ENCODE measurements at regions not wholly inside any gene's neighbourhood (a gene's known extent, or its start where the extent isn't known, plus 50 kb on each side); places are given as distances from the start of the nearest gene placed in this dataset.

GRCh38 chr1:228905701-228906101 lies 170.4 kb downstream of the RHOU start:
- TF ChIP-seq, protein P1, sequence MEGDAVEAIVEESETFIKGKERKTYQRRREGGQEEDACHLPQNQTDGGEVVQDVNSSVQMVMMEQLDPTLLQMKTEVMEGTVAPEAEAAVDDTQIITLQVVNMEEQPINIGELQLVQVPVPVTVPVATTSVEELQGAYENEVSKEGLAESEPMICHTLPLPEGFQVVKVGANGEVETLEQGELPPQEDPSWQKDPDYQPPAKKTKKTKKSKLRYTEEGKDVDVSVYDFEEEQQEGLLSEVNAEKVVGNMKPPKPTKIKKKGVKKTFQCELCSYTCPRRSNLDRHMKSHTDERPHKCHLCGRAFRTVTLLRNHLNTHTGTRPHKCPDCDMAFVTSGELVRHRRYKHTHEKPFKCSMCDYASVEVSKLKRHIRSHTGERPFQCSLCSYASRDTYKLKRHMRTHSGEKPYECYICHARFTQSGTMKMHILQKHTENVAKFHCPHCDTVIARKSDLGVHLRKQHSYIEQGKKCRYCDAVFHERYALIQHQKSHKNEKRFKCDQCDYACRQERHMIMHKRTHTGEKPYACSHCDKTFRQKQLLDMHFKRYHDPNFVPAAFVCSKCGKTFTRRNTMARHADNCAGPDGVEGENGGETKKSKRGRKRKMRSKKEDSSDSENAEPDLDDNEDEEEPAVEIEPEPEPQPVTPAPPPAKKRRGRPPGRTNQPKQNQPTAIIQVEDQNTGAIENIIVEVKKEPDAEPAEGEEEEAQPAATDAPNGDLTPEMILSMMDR (IDR thresholded peaks at IDR 0.05; ENCODE audit: poor library complexity), result no peak
- TF ChIP-seq EZH2 (IDR thresholded peaks at IDR 0.05; ENCODE audit: borderline replicate concordance) (no peak), EZH2phosphoT487 (IDR thresholded peaks at IDR 0.05; ENCODE audit: low read depth, severe bottlenecking, unreplicated experiment) (no peak)

Measured in hepatocyte (in vitro differentiated cells).